HL-60 (cell line): ENCODE measurements at regions not wholly inside any gene's neighbourhood (a gene's known extent, or its start where the extent isn't known, plus 50 kb on each side); places are given as distances from the start of the nearest gene placed in this dataset.

Source experiments
- CTCF ChIP-seq: IDR thresholded peaks from one replicate; pipeline ENCODE4 v1.5.1; 2011; ENCODE audit warnings: low read length, control low read depth, inconsistent platforms; ENCODE audit not compliant: insufficient read depth
- REST ChIP-seq: IDR thresholded peaks from 2 replicates; pipeline ENCODE4 v1.6.1; 2012; ENCODE audit warnings: low read depth; ENCODE audit not compliant: insufficient replicate concordance

- TF ChIP-seq CTCF (no peak), REST (no peak)
Observed at GRCh38 chr16:13492046-13492445, 427.9 kb upstream of the ERCC4 start.
